ENCODE measurements at regions not wholly inside any gene's neighbourhood (a gene's known extent, or its start where the extent isn't known, plus 50 kb on each side); places are given as distances from the start of the nearest gene placed in this dataset.
"Not testable (repeated sequence)": the region's sequence is repeated elsewhere in the genome, so short reads cannot be mapped to it uniquely, and the experiment has no call there.

DNA sequence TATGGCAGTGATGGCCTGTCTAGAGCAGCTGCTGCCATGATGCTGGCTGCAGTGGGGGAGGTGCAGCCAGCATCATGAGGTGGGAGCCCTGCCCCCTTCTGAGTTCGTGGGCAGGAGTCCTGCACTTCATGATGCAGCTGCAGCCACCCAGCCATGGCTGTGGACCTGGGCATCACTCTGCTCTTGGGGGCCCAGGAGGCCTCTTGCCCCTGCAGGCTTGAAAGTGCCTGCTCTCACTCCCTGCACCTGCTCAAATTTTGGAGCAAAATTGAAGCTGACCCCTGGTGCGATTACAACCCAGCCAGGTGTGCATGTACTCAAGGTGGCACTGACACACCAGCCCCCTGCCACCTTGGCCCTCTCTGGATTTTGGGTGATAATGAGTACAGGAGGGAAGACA is 712.9 kb downstream of the NUP35 start:
- no peaks in the 10 kb centered on the region for H3K36me3 ChIP-seq (replicated peaks; ENCODE audit: control insufficient read depth, insufficient read depth, low read length)
- no peak overlapping the region for H3K4me3 ChIP-seq (ENCODE audit: insufficient read depth, low read depth, low read length)
- H3K27me3 ChIP-seq (ENCODE audit: control insufficient read depth, insufficient read depth, low read length) = no peaks in the 10 kb centered on the region
- no peak for DNase-seq

DNA sequence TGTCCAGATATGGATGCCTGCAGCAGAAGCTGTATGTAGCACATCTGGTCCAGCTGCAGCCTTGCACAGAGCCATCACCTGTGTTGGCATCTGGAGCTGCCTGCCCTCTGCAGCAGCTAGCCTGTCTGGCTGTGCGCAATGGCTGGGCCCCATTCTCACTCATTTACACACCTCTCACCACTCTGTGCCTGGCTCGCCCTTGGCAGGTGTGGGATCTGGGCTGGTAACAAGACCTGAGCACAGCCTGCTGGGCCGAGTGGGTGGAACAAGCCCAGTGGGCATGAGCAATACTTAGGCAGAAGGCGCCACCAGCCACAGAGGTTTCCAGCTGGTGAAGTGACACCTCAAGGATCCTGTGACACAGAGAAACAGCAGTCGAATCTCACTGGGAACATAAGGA is 714.1 kb downstream of the NUP35 start:
- no peak for DNase-seq
- H3K27me3 ChIP-seq (ENCODE audit: control insufficient read depth, insufficient read depth, low read length) = no peaks in the 10 kb centered on the region
- no peak overlapping the region for H3K4me3 ChIP-seq (ENCODE audit: insufficient read depth, low read depth, low read length)
- H3K36me3 ChIP-seq (replicated peaks; ENCODE audit: control insufficient read depth, insufficient read depth, low read length) = no peaks in the 10 kb centered on the region

DNA sequence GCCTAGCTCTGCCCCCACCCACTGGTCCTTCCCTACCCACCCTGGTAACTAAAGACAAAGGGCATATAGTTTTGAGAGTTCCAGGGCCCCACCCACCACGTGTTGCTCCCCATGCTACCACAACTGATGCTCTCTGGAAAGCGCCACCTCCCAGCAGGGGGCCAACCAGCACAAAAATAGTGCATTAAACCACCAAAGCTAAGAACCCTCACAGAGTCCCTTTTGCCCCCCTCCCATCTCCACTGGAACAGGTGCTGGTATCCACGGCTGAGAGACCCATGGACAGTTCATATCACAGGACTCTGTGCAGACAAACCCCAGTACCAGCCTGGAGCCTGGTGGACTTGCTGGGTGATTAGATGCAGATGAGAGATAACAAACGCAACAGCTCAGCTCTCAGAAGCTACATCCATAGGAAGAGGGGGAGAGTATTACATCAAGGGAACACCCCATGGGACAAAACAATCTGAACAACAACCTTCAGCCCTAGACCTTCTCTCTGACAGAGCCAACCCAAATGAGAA is 715.9 kb downstream of the NUP35 start:
- no peak for DNase-seq
- H3K27me3 ChIP-seq (ENCODE audit: control insufficient read depth, insufficient read depth, low read length) = no peaks in the 10 kb centered on the region
- H3K36me3 ChIP-seq (replicated peaks; ENCODE audit: control insufficient read depth, insufficient read depth, low read length) = no peaks in the 10 kb centered on the region
- H3K4me3 ChIP-seq (ENCODE audit: insufficient read depth, low read depth, low read length) = no peak overlapping the region

DNA sequence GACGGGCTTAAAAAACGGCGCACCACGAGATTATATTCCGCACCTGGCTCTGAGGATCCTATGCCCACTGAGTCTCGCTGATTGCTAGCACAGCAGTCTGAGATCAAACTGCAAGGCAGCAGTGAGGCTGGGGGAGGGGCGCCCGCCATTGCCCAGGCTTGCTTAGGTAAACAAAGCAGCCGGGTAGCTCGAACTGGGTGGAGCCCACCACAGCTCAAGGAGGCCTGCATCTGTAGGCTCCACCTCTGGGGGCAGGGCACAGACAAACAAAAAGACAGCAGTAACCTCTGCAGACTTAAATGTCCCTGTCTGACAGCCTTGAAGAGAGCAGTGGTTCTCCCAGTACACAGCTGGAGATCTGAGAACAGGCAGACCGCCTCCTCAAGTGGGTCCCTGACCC is 725.6 kb downstream of the NUP35 start:
- H3K27me3 ChIP-seq (ENCODE audit: control insufficient read depth, insufficient read depth, low read length); DNase-seq; H3K36me3 ChIP-seq (replicated peaks; ENCODE audit: control insufficient read depth, insufficient read depth, low read length): not testable (repeated sequence)

DNA sequence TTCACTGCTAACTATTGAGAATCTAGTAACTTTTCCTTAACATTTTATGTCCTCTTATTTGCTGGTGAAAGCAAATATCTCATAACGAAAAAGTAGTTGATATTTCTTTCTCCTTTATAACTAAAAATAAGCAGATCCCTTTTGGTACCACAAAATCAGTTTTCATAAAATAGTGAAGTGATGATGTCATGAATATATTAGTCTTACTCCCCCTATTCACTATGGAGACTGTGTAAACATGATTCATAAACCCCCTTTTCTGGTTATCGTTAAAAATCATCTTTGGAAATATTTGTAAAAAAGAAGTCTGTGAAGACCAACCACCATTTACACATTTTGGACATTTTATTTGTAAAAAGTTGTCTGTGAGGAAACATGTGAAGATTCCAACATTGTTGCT is 734.9 kb downstream of the NUP35 start:
- no peak overlapping the region for H3K4me3 ChIP-seq (ENCODE audit: insufficient read depth, low read depth, low read length)

More for the DNA sequence above, 725.6 kb downstream of the NUP35 start:
- H3K4me3 ChIP-seq (ENCODE audit: insufficient read depth, low read depth, low read length) = not testable (repeated sequence)

DNA sequence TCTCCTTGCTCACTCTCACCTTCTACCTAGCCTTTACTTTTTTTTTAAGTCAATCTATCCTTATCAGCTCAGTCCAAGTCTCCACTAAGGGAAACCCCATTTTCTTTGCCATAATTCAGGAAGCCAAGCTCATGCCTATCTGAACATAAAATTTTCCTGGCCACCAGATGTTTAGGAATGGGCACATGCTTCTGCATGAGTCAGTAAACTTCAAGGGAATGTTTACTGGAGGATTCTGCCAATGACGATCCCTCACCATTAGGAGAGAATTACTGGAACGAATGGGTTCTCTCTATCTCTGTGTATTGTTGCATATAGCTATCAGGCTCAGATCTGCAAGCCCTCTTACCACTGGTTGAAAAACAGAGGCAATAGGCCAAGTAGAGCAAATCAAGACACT is 731.7 kb upstream of the ZNF804A start:
- Histone ChIP-seq H3K27me3 (ENCODE audit: control insufficient read depth, insufficient read depth, low read length) (no peaks in the 10 kb centered on the region), H3K4me3 (ENCODE audit: insufficient read depth, low read depth, low read length) (no peak overlapping the region), H3K36me3 (replicated peaks; ENCODE audit: control insufficient read depth, insufficient read depth, low read length) (no peaks in the 10 kb centered on the region)
- DNase-seq = no peak

More for the DNA sequence above, 734.9 kb downstream of the NUP35 start:
- DNase-seq = no peak
- H3K36me3 ChIP-seq (replicated peaks; ENCODE audit: control insufficient read depth, insufficient read depth, low read length) = no peaks in the 10 kb centered on the region
- no peaks in the 10 kb centered on the region for H3K27me3 ChIP-seq (ENCODE audit: control insufficient read depth, insufficient read depth, low read length)

DNA sequence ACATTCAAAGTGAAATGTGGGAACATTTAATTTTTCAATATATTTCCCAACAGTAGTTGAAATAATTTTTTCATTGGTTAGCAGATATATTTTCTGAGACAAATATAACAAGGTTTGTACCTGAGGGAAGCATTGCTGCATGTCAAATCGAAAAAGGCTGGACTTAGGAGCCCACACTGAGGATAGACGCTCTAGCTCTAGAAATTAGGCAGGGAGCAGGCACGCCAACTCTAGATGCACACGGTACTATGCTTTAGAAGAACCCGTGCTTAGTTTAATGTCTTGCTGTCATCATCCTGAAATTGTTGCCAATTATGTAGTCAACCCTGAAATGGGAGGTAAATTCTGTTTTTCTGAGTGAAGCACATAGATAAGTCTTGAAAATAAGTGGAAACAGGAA is 731.1 kb upstream of the ZNF804A start:
- H3K36me3 ChIP-seq (replicated peaks; ENCODE audit: control insufficient read depth, insufficient read depth, low read length) = no peaks in the 10 kb centered on the region
- H3K4me3 ChIP-seq (ENCODE audit: insufficient read depth, low read depth, low read length) = no peak overlapping the region
- no peaks in the 10 kb centered on the region for H3K27me3 ChIP-seq (ENCODE audit: control insufficient read depth, insufficient read depth, low read length)
- DNase-seq = no peak

DNA sequence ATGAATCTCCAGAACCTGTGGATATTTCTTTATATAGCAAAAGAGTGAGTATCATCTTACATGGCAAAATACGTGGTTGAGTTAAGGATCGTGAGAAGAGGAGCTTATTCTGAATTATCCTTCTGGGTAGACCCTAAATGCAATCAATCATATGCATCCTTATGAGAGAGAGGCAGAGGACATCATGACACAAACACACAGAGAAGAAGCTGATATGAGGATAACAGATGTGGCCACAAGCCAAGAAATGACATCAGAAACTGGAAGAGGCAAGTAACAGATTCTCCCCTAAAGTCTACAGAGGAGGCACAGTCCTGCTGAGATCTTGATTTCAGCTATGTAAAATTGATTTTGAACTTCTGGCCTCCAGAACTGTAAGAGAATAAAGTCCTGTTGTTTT is 730.2 kb upstream of the ZNF804A start:
- no peak for DNase-seq
- H3K36me3 ChIP-seq (replicated peaks; ENCODE audit: control insufficient read depth, insufficient read depth, low read length) = no peaks in the 10 kb centered on the region

DNA sequence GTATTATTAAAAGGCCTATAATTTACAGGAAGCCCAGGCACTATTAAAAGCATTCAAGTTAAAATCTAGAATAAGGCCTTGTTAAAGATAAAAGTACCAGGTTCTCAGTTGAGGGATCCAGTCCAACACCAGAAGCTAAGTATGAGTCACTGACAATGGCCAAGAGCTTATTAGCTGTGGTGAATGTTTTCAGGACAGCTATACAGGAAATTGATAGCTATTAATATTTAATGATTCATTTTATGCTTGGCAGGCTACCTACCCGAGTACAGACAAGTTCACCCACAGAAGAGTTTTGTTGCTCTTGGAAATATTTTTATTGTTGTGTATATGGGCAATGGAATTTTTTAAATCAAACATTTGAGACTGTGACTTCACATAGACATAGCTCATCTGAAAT is 729.6 kb upstream of the ZNF804A start:
- Histone ChIP-seq H3K4me3 (ENCODE audit: insufficient read depth, low read depth, low read length) (no peak overlapping the region), H3K36me3 (replicated peaks; ENCODE audit: control insufficient read depth, insufficient read depth, low read length) (no peaks in the 10 kb centered on the region), H3K27me3 (ENCODE audit: control insufficient read depth, insufficient read depth, low read length) (no peaks in the 10 kb centered on the region)
- no peak for DNase-seq

More for the DNA sequence above, 730.2 kb upstream of the ZNF804A start:
- Histone ChIP-seq H3K4me3 (ENCODE audit: insufficient read depth, low read depth, low read length) (no peak overlapping the region), H3K27me3 (ENCODE audit: control insufficient read depth, insufficient read depth, low read length) (no peaks in the 10 kb centered on the region)

DNA sequence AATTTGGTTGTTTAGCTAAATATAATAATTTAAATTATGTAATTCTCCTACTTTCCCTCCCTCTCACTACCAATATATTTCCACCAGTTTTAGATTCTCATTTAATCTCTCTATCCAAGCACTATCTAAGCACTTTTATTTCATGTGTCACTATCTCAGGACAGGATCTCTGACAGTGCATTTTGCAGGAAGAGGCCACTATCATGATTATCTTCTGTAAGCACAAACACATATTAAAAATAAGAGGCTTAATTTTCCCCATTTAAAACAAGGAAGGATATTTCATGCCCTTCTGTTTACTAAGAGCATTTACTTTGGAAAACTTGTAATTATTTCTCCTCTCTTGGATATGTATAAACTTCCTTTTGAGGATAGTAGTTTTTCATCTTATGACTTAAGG is 726.2 kb upstream of the ZNF804A start:
- no peak for DNase-seq
- Histone ChIP-seq H3K4me3 (ENCODE audit: insufficient read depth, low read depth, low read length) (no peak overlapping the region), H3K36me3 (replicated peaks; ENCODE audit: control insufficient read depth, insufficient read depth, low read length) (no peaks in the 10 kb centered on the region), H3K27me3 (ENCODE audit: control insufficient read depth, insufficient read depth, low read length) (no peaks in the 10 kb centered on the region)

DNA sequence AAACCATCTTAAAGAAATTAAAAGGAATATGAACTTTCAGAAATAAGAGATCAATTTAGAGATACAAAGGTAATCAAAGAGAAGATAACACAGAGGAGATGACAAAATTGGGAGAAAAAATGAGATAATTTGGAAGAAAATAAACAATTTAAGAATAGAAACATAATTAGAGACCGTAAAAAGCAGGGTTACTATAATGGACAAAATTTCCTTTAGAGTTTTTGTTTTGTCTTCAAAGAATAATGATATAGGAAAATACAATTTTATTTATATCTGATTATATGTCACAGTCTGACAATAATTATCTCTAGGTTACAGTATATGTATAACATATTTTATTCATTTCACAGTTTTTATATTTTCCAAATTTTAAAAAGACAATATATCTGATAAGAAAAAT is 716.4 kb upstream of the ZNF804A start:
- no peak for DNase-seq
- Histone ChIP-seq H3K27me3 (ENCODE audit: control insufficient read depth, insufficient read depth, low read length) (no peaks in the 10 kb centered on the region), H3K4me3 (ENCODE audit: insufficient read depth, low read depth, low read length) (no peak overlapping the region), H3K36me3 (replicated peaks; ENCODE audit: control insufficient read depth, insufficient read depth, low read length) (no peaks in the 10 kb centered on the region)

DNA sequence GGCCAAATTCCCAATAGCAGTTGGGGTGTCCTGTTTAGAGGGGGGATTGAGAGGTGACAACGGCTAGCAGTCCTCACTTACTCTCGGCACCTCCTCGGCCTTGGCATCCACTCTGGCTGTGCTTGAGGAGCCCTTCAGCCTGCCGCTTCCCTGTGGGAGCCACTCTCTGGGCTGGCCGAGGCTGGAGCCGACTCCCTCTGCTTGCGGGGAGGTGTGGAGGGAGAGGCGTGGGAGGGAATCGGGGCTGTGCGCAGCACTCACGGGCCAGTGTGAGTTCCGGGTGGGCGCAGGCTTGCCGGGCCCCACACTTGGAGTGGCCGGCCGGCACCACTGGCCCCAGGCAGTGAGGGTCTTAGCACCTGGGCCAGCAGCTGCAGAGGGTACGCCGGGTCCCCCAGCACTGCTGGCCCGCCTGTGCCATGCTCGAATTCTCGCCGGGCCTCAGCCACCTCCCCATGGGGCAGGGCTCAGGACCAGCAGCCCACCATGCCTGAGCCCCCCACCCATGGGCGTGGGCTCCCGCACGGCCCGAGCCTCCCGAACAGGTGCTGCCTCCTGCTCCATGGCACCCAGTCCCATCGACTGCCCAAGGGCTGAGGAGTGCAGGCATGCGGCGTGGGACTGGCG is 705.9 kb upstream of the ZNF804A start:
- Histone ChIP-seq H3K36me3 (replicated peaks; ENCODE audit: control insufficient read depth, insufficient read depth, low read length) (no peaks in the 10 kb centered on the region), H3K27me3 (ENCODE audit: control insufficient read depth, insufficient read depth, low read length) (no peaks in the 10 kb centered on the region), H3K4me3 (ENCODE audit: insufficient read depth, low read depth, low read length) (no peak overlapping the region)
- DNase-seq = no peak

DNA sequence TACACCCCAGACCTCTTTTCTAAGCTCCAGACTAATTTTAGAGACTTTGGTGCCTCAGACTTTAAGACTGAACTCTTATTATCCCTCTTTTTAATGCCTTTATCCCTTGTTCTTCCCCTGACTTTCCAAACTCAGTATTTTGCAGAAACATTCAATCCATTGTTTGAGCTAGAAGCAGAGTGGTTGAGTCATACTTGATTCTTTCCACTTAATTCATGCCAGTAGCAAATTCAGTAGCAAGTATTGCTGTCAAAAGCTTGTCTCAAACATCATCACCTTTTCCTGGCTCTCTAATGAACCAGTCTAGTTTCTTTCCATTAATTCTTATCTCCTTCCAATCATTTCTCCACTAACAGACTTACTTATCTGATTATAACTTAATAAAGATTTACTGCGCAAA is 699.7 kb upstream of the ZNF804A start:
- DNase-seq = no peak
- Histone ChIP-seq H3K4me3 (ENCODE audit: insufficient read depth, low read depth, low read length) (no peak overlapping the region), H3K27me3 (ENCODE audit: control insufficient read depth, insufficient read depth, low read length) (no peaks in the 10 kb centered on the region), H3K36me3 (replicated peaks; ENCODE audit: control insufficient read depth, insufficient read depth, low read length) (no peaks in the 10 kb centered on the region)

DNA sequence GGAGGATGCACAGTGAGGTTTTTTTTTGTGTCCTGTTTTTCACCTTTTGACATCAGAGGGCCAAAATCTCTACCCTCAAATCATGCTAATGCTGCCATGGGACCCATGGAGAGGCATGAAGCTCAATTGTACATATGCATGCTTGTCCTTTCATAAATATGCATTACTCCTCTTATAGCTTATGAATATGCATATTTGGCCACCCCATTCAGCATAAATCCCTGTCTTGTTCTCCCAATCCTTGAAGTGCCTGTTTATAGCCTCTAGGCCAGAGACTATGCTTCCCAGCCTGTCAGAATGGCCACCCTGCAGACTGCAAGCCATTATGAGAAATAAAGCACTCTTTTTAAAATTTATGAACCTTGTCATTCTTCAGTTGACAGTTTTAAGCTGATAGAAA is 696.4 kb upstream of the ZNF804A start:
- Histone ChIP-seq H3K27me3 (ENCODE audit: control insufficient read depth, insufficient read depth, low read length) (no peaks in the 10 kb centered on the region), H3K36me3 (replicated peaks; ENCODE audit: control insufficient read depth, insufficient read depth, low read length) (no peaks in the 10 kb centered on the region), H3K4me3 (ENCODE audit: insufficient read depth, low read depth, low read length) (no peak overlapping the region)
- no peak for DNase-seq

DNA sequence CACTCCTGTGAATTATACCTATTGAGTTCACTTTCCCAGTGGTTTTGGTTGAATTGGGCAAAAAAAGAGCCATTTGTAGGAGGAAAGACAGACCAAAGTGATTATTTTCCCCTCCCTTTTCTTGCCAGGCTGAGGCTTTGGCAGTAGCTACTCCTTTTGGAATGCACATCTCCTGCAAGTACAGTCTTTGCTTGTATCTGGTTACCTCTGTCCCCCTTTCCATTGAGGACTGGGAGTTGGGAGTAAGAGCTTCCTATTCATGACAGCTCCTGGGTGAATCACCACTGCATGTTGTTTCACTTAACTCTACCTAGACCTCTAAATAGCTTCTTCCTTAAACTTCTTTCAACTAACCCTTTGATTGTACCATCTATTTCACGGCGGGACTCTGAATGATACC is 695.3 kb upstream of the ZNF804A start:
- no peaks in the 10 kb centered on the region for H3K27me3 ChIP-seq (ENCODE audit: control insufficient read depth, insufficient read depth, low read length)
- no peak for DNase-seq
- H3K36me3 ChIP-seq (replicated peaks; ENCODE audit: control insufficient read depth, insufficient read depth, low read length) = no peaks in the 10 kb centered on the region
- H3K4me3 ChIP-seq (ENCODE audit: insufficient read depth, low read depth, low read length) = no peak overlapping the region

DNA sequence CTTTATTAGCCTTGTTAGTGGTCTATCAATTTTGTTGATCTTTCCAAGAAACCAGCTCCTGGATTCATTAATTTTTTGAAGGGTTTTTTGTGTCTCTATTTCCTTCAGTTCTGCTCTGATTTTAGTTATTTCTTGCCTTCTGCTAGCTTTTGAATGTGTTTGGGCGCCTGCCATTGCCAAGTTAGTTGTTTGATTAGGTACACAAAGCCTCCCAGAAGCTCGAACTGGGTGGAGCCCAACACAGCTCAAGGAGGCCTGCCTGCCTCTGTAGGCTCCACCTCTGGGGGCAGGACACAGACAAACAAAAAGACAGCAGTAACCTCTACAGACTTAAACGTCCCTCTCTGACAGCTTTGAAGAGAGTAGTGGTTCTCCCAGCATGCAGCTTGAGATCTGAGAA is 682.3 kb upstream of the ZNF804A start:
- not testable (repeated sequence) for DNase-seq; H3K4me3 ChIP-seq (ENCODE audit: insufficient read depth, low read depth, low read length); H3K36me3 ChIP-seq (replicated peaks; ENCODE audit: control insufficient read depth, insufficient read depth, low read length); H3K27me3 ChIP-seq (ENCODE audit: control insufficient read depth, insufficient read depth, low read length)
